K562 (cell line): ENCODE measurements at regions not wholly inside any gene's neighbourhood (a gene's known extent, or its start where the extent isn't known, plus 50 kb on each side); places are given as distances from the start of the nearest gene placed in this dataset.

ENCODE experiments used
- ATAC-seq: fragments of 200-7000 bp; cut with Tn5 transposase; 3 replicates; pipeline ENCODE4 v1.9.1; 2020; ENCODE audit warnings: moderate library complexity
- BruUV-seq: library from RNA; stranded (reverse); fragments of 400-500 nt; replicated peaks from 2 replicates; lab custom pipeline; 2021; lab: Mats Ljungman, UMichigan
- CTCF ChIA-PET: fragments of 300-600 bp; formaldehyde crosslinking; extraction: SDS; loops from one replicate; lab custom pipeline; 2021; ENCODE audit warnings: low intra/inter-chr PET ratio; lab: Yijun Ruan, JAX
- POLR2A ChIA-PET: fragments of 300-600, 350-650 bp; sonication (Branson Sonifier 250); formaldehyde crosslinking; extraction: SDS; loops from one replicate; lab custom pipeline; 2021; ENCODE audit warnings: antibody characterized with exemption, inconsistent platforms; lab: Yijun Ruan, JAX
- DNase-seq, 4 experiments: peaks; one replicate each; pipeline versions ENCODE4 v3.0.0 to v3.0.0-alpha.2; 2011 to 2018; ENCODE audit warnings: low spot score in 3 of 4, mixed read lengths in 3 of 4; ENCODE audit errors: extremely low read depth in 1 of 4
- FAIRE-seq: peaks from 2 replicates; lab custom pipeline; 2011; peaks lifted over from hg19 to GRCh38; lab: Jason Lieb, UNC
- H2AFZ ChIP-seq: 2 replicates; pipeline ENCODE4 v1.6.0; 2011; ENCODE audit warnings: low read depth, low read length, control low read depth, inconsistent platforms
- H3K27ac ChIP-seq: fragments of 200-600 bp; 3 replicates; pipeline ENCODE4 v1.8.0; 2011; ENCODE audit warnings: low read depth, mild to moderate bottlenecking, control low read depth, inconsistent platforms, low read length, moderate library complexity, mixed read lengths; ENCODE audit errors: extremely low read depth
- H3K27me3 ChIP-seq, 2 experiments: fragments of 300-600 bp in 1 of 2; 2 replicates in 1 of 2; 3 replicates in 1 of 2; pipeline versions ENCODE4 v1.6.0 to v1.8.0; 2011; ENCODE audit warnings: inconsistent platforms in 2 of 2, low read length in 2 of 2, mild to moderate bottlenecking in 1 of 2, mixed read lengths in 1 of 2, moderate library complexity in 1 of 2; ENCODE audit not compliant: control insufficient read depth in 2 of 2, insufficient read depth in 2 of 2
- H3K36me3 ChIP-seq: fragments of 300-600 bp; 3 replicates; pipeline ENCODE4 v1.8.0; 2011; ENCODE audit warnings: mild to moderate bottlenecking, low read length, inconsistent platforms; ENCODE audit not compliant: control insufficient read depth, insufficient read depth
- H3K4me1 ChIP-seq, 2 experiments: fragments of 200-600 bp in 1 of 2; replicated peaks in 1 of 2; 2 replicates in 1 of 2; 3 replicates in 1 of 2; pipeline versions ENCODE4 v1.5.1 to v1.8.0; 2011; ENCODE audit warnings: inconsistent platforms in 2 of 2, low read length in 2 of 2, mild to moderate bottlenecking in 1 of 2, mixed read lengths in 1 of 2, moderate library complexity in 1 of 2; ENCODE audit not compliant: control insufficient read depth in 2 of 2, insufficient read depth in 2 of 2
- H3K4me2 ChIP-seq: 2 replicates; pipeline ENCODE4 v1.6.1; 2011; ENCODE audit warnings: low read length, control low read depth, inconsistent platforms, mixed read lengths; ENCODE audit not compliant: insufficient read depth
- H3K4me3 ChIP-seq: fragments of 200-600 bp; sonication (generic), shearing (Covaris generic); 2 replicates; pipeline ENCODE4 v1.5.1; 2016; ENCODE audit warnings: control low read depth, inconsistent platforms
- H3K79me2 ChIP-seq: fragments of 200-600 bp; 3 replicates; pipeline ENCODE4 v1.8.0; 2011; ENCODE audit warnings: low read length, inconsistent platforms; ENCODE audit not compliant: control insufficient read depth, insufficient read depth
- H3K9ac ChIP-seq, 2 experiments: 2 replicates each; pipeline versions ENCODE4 v1.6.0 to v1.6.1; 2011; ENCODE audit warnings: low read depth in 2 of 2, low read length in 2 of 2, control low read depth in 1 of 2, inconsistent platforms in 1 of 2, mild to moderate bottlenecking in 1 of 2, mixed read lengths in 1 of 2; ENCODE audit not compliant: insufficient read depth in 1 of 2
- H3K9me1 ChIP-seq: one replicate; pipeline ENCODE4 v1.6.0; 2011; ENCODE audit warnings: inconsistent platforms, mild to moderate bottlenecking, low read length, moderate library complexity; ENCODE audit not compliant: control insufficient read depth, insufficient read depth
- H3K9me3 ChIP-seq: replicated peaks from 2 replicates; pipeline ENCODE4 v1.5.1; 2011; ENCODE audit warnings: low read depth, low read length, inconsistent platforms; ENCODE audit not compliant: control insufficient read depth, insufficient read depth
- H4K20me1 ChIP-seq: replicated peaks from 2 replicates; pipeline ENCODE4 v1.6.1; 2011; ENCODE audit warnings: low read length, inconsistent platforms, mixed read lengths; ENCODE audit not compliant: control insufficient read depth, insufficient read depth
- BHLHE40 ChIP-seq: IDR thresholded peaks from 2 replicates; pipeline ENCODE4 v1.6.1; 2011; ENCODE audit warnings: low read length, improper control_type of control experiment
- CBFA2T3 ChIP-seq: fragments of 450-650 bp; IDR thresholded peaks from 2 replicates; pipeline ENCODE4 v1.6.1; 2017
- DPF2 ChIP-seq: fragments of 450-650 bp; IDR thresholded peaks from 2 replicates; pipeline ENCODE4 v1.6.1; 2016
- ESRRB ChIP-seq: fragments of 250-450 bp; sonication (Bioruptor Pico); IDR thresholded peaks from 2 replicates; pipeline ENCODE4 v1.5.0; 2020; ENCODE audit warnings: mild to moderate bottlenecking, moderate library complexity, borderline replicate concordance
- HDAC3 ChIP-seq: fragments of 450-650 bp; IDR thresholded peaks from 2 replicates; pipeline ENCODE4 v1.6.1; 2018; ENCODE audit warnings: borderline replicate concordance, mild to moderate bottlenecking, moderate library complexity; ENCODE audit not compliant: partially characterized antibody
- MYNN ChIP-seq, 2 experiments: sonication (generic); formaldehyde crosslinking in 1 of 2; IDR thresholded peaks; 2 replicates each; pipeline versions ENCODE4 v1.5.0 to v1.6.1; 2016 to 2020; ENCODE audit warnings: antibody characterized with exemption in 1 of 2, missing genetic modification reagents in 1 of 2
- SP1 ChIP-seq: sonication (generic); formaldehyde crosslinking; IDR thresholded peaks from 2 replicates; pipeline ENCODE4 v1.8.1; 2022; ENCODE audit warnings: mild to moderate bottlenecking, missing genetic modification reagents
- ZNF133 ChIP-seq: fragments of 250-450 bp; sonication (Bioruptor Pico); IDR thresholded peaks from 2 replicates; pipeline ENCODE4 v1.4.0; 2020; ENCODE audit warnings: mild to moderate bottlenecking
- ZNF347 ChIP-seq: fragments of 450-650 bp; formaldehyde crosslinking; IDR thresholded peaks from 2 replicates; pipeline ENCODE4 v1.4.0; 2020; ENCODE audit warnings: low read depth, mild to moderate bottlenecking, moderate library complexity
- ZNF586 ChIP-seq: fragments of 450-650 bp; formaldehyde crosslinking; conservative IDR thresholded peaks from 2 replicates; pipeline ENCODE4 v1.4.0; 2020; ENCODE audit warnings: mild to moderate bottlenecking, moderate library complexity
- WGBS: fragments of 100-300 bp; shearing (Covaris generic); methylation state at CpG from one replicate; pipeline ENCODE4 v1.1.6; 2016; ENCODE audit warnings: low coverage, mixed read lengths; ENCODE audit not compliant: insufficient coverage; ENCODE audit errors: missing lambda C conversion rate; 5-methylcytosine and 5-hydroxymethylcytosine counted together
- in situ Hi-C: fragments of 300-500 bp; cut with MboI; formaldehyde crosslinking; loops from 4 replicates; pipeline ENCODE4 v1.15.0; 2018; ENCODE audit warnings: inconsistent platforms, mixed read lengths
- intact Hi-C: fragments of 100-400 bp; cut with micrococcal nuclease; formaldehyde crosslinking; loops from 2 replicates; pipeline ENCODE4 v1.14.2; 2022
- TF ChIP-seq, protein P1 (sequence below): fragments of 450-650 bp; formaldehyde crosslinking; IDR thresholded peaks from 2 replicates; pipeline ENCODE4 v1.4.0; 2022; ENCODE audit warnings: mild to moderate bottlenecking, moderate library complexity
- TF ChIP-seq, protein P2 (sequence below): fragments of 200-400 bp; formaldehyde crosslinking; IDR thresholded peaks from 2 replicates; pipeline ENCODE4 v1.6.1; 2017; ENCODE audit warnings: mild to moderate bottlenecking, low read depth, low read length, moderate library complexity
- TF ChIP-seq, protein P3 (sequence below): fragments of 450-650 bp; IDR thresholded peaks from 2 replicates; pipeline ENCODE4 v1.6.1; 2018; ENCODE audit warnings: mild to moderate bottlenecking, low read depth; ENCODE audit not compliant: partially characterized antibody

DNA sequence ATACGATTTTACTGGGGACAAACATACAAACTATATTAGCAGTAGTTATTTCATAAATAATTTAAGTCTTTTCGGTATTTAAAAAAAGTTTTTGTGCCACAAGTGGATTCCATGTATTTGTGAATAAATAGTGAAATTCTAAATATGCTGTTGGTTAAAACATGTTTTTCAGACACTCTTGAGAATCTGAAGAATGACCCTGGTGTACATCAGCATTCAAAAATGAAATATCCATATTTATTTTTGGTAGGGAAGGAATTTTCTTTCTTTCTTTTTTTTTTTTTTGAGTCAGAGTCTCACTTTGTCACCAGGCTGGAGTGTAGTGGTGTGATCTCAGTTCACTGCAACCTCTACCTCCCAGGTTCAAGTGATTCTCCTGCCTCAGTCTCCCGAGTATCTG, 136.1 kb upstream of the CDK6 start:
- in situ Hi-C loops: no loop called here
- no peak overlapping the region for H3K4me3 ChIP-seq
- H3K9me3 ChIP-seq: peaks cover 9% of the 10 kb centered on the region
- ATAC-seq: no peak
- H4K20me1 ChIP-seq: no peaks in the 10 kb centered on the region
- ChIA-PET POLR2A (no interaction called here), CTCF (no interaction called here)
- no peak overlapping the region for H3K9ac ChIP-seq
- intact Hi-C loops: no loop called here
- TF ChIP-seq, protein P1, sequence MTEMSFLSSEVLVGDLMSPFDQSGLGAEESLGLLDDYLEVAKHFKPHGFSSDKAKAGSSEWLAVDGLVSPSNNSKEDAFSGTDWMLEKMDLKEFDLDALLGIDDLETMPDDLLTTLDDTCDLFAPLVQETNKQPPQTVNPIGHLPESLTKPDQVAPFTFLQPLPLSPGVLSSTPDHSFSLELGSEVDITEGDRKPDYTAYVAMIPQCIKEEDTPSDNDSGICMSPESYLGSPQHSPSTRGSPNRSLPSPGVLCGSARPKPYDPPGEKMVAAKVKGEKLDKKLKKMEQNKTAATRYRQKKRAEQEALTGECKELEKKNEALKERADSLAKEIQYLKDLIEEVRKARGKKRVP (CRISPR knock-in tag): no peak
- no peak for TF ChIP-seq DPF2
- no peak for TF ChIP-seq MYNN (IDR thresholded peaks at IDR 0.05)
- TF ChIP-seq MYNN (CRISPR knock-in tag; IDR thresholded peaks at IDR 0.05): no peak
- TF ChIP-seq HDAC3: no peak
- TF ChIP-seq, protein P2, sequence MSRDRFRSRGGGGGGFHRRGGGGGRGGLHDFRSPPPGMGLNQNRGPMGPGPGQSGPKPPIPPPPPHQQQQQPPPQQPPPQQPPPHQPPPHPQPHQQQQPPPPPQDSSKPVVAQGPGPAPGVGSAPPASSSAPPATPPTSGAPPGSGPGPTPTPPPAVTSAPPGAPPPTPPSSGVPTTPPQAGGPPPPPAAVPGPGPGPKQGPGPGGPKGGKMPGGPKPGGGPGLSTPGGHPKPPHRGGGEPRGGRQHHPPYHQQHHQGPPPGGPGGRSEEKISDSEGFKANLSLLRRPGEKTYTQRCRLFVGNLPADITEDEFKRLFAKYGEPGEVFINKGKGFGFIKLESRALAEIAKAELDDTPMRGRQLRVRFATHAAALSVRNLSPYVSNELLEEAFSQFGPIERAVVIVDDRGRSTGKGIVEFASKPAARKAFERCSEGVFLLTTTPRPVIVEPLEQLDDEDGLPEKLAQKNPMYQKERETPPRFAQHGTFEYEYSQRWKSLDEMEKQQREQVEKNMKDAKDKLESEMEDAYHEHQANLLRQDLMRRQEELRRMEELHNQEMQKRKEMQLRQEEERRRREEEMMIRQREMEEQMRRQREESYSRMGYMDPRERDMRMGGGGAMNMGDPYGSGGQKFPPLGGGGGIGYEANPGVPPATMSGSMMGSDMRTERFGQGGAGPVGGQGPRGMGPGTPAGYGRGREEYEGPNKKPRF: no peak
- TF ChIP-seq ZNF133: no peak
- TF ChIP-seq ESRRB: no peak
- no peak for TF ChIP-seq ZNF586 (CRISPR knock-in tag)
- no peak for TF ChIP-seq BHLHE40
- no peak for TF ChIP-seq CBFA2T3
- TF ChIP-seq ZNF347 (CRISPR knock-in tag): no peak
- no peak for TF ChIP-seq SP1 (CRISPR knock-in tag)
- TF ChIP-seq, protein P3, sequence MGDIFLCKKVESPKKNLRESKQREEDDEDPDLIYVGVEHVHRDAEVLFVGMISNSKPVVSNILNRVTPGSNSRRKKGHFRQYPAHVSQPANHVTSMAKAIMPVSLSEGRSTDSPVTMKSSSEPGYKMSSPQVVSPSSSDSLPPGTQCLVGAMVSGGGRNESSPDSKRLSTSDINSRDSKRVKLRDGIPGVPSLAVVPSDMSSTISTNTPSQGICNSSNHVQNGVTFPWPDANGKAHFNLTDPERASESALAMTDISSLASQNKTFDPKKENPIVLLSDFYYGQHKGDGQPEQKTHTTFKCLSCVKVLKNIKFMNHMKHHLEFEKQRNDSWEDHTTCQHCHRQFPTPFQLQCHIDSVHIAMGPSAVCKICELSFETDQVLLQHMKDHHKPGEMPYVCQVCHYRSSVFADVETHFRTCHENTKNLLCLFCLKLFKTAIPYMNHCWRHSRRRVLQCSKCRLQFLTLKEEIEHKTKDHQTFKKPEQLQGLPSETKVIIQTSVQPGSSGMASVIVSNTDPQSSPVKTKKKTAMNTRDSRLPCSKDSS: no peak
- H3K4me1 ChIP-seq: no peaks in the 10 kb centered on the region
- H3K9me1 ChIP-seq: no peaks in the 10 kb centered on the region
- BruUV-seq: no TSS peak
- no peak overlapping the region for H2AFZ ChIP-seq
- WGBS: 17% methylated on average over 3 of the region's 3 CpGs
- H3K27ac ChIP-seq: no peak overlapping the region
- H3K79me2 ChIP-seq: no peaks in the 10 kb centered on the region
- no peak for FAIRE-seq
- no peak for DNase-seq
- no peaks in the 10 kb centered on the region for H3K27me3 ChIP-seq
- no peaks in the 10 kb centered on the region for H3K36me3 ChIP-seq
- no peak overlapping the region for H3K4me2 ChIP-seq
